ENCODE measurements at regions not wholly inside any gene's neighbourhood (a gene's known extent, or its start where the extent isn't known, plus 50 kb on each side); places are given as distances from the start of the nearest gene placed in this dataset.

DNA sequence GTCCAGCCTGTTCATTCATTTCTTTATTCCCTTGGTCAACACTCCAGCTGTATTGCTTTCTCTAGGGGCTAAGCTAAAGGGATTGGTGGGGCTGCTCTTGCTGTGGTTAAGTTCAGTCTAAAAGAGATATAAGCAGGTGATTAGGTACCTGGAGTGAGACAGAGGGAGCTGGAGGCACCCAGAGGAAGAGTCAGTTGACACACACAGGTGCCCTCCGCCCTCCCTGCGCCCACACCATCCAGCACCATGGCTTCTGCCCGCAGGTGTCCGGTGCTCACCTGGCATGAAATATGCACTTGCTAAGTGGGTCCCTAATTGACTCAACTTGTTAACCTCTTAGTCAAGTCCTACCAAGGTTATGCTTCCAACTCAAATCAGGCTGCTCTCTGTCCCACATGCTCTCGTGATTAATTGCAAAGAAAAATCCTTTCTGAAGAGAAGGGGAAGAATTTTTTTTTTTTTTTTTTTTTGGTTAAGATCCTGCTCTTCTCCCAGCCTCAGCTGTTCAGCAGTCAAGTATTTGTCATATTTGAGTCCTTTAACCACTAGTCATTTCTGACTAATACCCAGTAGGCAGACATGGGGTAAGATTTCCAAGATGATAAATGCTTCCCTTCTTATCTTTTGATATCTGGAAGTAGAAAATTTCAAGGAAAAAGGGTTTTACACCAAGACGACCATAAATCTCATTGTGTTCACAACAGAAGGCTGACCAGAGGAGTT, 199.8 kb upstream of the WSCD1 start:
- no peaks in the 10 kb centered on the region for H3K4me1 Mint-ChIP-seq
- no peak overlapping the region for H3K27ac Mint-ChIP-seq
- Histone ChIP-seq H3K4me3 (ENCODE audit: low read length) (no peak overlapping the region), H3K9me3 (ENCODE audit: control insufficient read depth, insufficient read depth, low read length) (no peaks in the 10 kb centered on the region), H3K27me3 (ENCODE audit: control insufficient read depth, insufficient read depth, low read length) (no peaks in the 10 kb centered on the region), H3K4me1 (ENCODE audit: control insufficient read depth, insufficient read depth, low read length) (no peaks in the 10 kb centered on the region), H3K36me3 (ENCODE audit: control insufficient read depth, insufficient read depth, low read length) (no peaks in the 10 kb centered on the region), H3K27ac (ENCODE audit: low read length) (no peak overlapping the region)
- no peak for DNase-seq
- H3K9me3 Mint-ChIP-seq: no peaks in the 10 kb centered on the region
- TF ChIP-seq, protein P1, sequence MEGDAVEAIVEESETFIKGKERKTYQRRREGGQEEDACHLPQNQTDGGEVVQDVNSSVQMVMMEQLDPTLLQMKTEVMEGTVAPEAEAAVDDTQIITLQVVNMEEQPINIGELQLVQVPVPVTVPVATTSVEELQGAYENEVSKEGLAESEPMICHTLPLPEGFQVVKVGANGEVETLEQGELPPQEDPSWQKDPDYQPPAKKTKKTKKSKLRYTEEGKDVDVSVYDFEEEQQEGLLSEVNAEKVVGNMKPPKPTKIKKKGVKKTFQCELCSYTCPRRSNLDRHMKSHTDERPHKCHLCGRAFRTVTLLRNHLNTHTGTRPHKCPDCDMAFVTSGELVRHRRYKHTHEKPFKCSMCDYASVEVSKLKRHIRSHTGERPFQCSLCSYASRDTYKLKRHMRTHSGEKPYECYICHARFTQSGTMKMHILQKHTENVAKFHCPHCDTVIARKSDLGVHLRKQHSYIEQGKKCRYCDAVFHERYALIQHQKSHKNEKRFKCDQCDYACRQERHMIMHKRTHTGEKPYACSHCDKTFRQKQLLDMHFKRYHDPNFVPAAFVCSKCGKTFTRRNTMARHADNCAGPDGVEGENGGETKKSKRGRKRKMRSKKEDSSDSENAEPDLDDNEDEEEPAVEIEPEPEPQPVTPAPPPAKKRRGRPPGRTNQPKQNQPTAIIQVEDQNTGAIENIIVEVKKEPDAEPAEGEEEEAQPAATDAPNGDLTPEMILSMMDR (IDR thresholded peaks at IDR 0.05): no peak
- H3K4me3 Mint-ChIP-seq: no peak overlapping the region
- intact Hi-C loops (cut with micrococcal nuclease): no loop called here
- 93% methylated on average over 5 of the region's 6 CpGs for WGBS (ENCODE audit: insufficient coverage)
- H3K36me3 Mint-ChIP-seq: no peaks in the 10 kb centered on the region
- H3K27me3 Mint-ChIP-seq (ENCODE audit: low read depth in 2 of 2): peaks cover 9 to 23% of the 10 kb centered on the region in 2 donors
- ATAC-seq: no peak

DNA sequence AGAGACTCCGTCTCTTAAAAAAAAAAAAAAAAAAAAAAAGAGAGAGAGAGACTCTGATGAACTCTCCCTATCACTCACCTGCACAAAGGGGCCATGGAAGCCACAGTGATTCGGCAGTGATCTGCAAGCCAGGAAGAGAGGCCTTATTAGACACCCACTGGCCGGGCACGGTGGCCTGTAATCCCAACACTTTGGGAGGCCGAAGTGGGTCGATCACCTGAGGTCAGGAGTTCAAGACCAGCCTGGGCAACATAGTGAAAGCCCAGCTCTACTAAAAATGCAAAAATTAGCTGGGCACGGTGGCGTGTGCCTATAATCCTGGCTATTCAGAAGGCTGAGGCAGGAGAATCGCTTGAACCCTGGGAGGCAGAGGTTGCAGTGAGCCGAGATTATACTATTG, 198.5 kb upstream of the WSCD1 start:
- 92% methylated on average over 9 of the region's 10 CpGs for WGBS (ENCODE audit: insufficient coverage)
- ATAC-seq (no peak), DNase-seq (no peak)
- no peak overlapping the region for H3K27ac Mint-ChIP-seq
- H3K9me3 Mint-ChIP-seq: no peaks in the 10 kb centered on the region
- Histone ChIP-seq H3K27ac (ENCODE audit: low read length) (no peak overlapping the region), H3K9me3 (ENCODE audit: control insufficient read depth, insufficient read depth, low read length) (no peaks in the 10 kb centered on the region), H3K4me3 (ENCODE audit: low read length) (no peak overlapping the region), H3K4me1 (ENCODE audit: control insufficient read depth, insufficient read depth, low read length) (no peaks in the 10 kb centered on the region), H3K36me3 (ENCODE audit: control insufficient read depth, insufficient read depth, low read length) (no peaks in the 10 kb centered on the region), H3K27me3 (ENCODE audit: control insufficient read depth, insufficient read depth, low read length) (no peaks in the 10 kb centered on the region)
- H3K27me3 Mint-ChIP-seq (ENCODE audit: low read depth in 2 of 2): peaks cover 13 to 31% of the 10 kb centered on the region in 2 donors
- TF ChIP-seq, protein P1 (IDR thresholded peaks at IDR 0.05): no peak
- H3K36me3 Mint-ChIP-seq: no peaks in the 10 kb centered on the region
- intact Hi-C loops (cut with micrococcal nuclease): no loop called here
- no peaks in the 10 kb centered on the region for H3K4me1 Mint-ChIP-seq
- no peak overlapping the region for H3K4me3 Mint-ChIP-seq

DNA sequence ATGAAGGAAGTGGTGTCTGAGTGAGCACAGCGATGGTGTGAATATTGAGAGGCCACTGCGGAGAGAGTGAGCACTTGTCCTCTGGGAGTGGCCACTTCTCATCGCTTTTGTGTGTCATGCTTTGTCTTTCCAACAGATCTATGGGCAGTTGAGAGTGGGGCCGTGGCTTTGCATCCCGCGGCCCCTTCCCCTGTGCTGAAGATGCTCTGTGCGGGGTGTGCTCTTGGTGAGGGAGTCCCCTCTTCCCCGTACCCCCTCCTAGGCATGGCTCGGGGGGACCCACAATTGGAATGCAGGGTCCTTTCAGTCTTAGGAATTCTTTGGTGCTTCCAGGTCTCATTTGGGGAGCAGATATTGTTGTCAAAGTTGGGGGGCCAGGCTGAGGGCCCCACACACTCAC, 197.3 kb upstream of the WSCD1 start:
- WGBS (ENCODE audit: insufficient coverage): 80% methylated on average over 9 of the region's 9 CpGs
- no peak overlapping the region for H3K27ac Mint-ChIP-seq
- H3K4me1 ChIP-seq (ENCODE audit: control insufficient read depth, insufficient read depth, low read length): no peaks in the 10 kb centered on the region

More for the DNA sequence above, 197.3 kb upstream of the WSCD1 start:
- Mint-ChIP-seq H3K27me3 (ENCODE audit: low read depth in 2 of 2) (peaks cover 15 to 33% of the 10 kb centered on the region in 2 donors), H3K9me3 (no peaks in the 10 kb centered on the region), H3K4me1 (no peaks in the 10 kb centered on the region), H3K36me3 (no peaks in the 10 kb centered on the region), H3K4me3 (no peak overlapping the region)
- Histone ChIP-seq H3K27ac (ENCODE audit: low read length) (no peak overlapping the region), H3K36me3 (ENCODE audit: control insufficient read depth, insufficient read depth, low read length) (no peaks in the 10 kb centered on the region), H3K27me3 (ENCODE audit: control insufficient read depth, insufficient read depth, low read length) (no peaks in the 10 kb centered on the region), H3K9me3 (ENCODE audit: control insufficient read depth, insufficient read depth, low read length) (no peaks in the 10 kb centered on the region), H3K4me3 (ENCODE audit: low read length) (no peak overlapping the region)
- TF ChIP-seq, protein P1 (IDR thresholded peaks at IDR 0.05): no peak
- no peak for DNase-seq
- intact Hi-C loops (cut with micrococcal nuclease): no loop called here
- no peak for ATAC-seq
